ENCODE measurements at regions not wholly inside any gene's neighbourhood (a gene's known extent, or its start where the extent isn't known, plus 50 kb on each side); places are given as distances from the start of the nearest gene placed in this dataset.

DNA sequence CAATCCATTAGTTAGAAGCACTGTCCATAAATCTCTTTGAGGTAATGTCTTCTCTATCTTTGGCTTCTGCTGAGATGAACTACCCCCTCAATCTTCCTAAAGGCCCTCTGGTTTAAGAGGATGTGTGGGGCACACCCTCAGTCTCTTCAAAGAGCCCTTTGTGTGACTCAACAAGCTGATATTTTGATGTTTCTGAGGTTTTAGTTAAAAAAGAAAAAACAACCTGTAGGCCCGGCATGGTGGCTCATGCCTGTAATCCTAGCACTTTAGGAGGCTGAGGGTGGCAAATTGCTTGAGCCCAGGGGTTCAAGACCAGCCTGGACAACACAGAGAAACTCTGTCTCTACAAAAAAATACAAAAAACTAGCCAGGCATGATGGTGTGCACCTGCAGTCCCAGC, 593.5 kb downstream of the TMEM182 start:
- TF ChIP-seq, protein P1, sequence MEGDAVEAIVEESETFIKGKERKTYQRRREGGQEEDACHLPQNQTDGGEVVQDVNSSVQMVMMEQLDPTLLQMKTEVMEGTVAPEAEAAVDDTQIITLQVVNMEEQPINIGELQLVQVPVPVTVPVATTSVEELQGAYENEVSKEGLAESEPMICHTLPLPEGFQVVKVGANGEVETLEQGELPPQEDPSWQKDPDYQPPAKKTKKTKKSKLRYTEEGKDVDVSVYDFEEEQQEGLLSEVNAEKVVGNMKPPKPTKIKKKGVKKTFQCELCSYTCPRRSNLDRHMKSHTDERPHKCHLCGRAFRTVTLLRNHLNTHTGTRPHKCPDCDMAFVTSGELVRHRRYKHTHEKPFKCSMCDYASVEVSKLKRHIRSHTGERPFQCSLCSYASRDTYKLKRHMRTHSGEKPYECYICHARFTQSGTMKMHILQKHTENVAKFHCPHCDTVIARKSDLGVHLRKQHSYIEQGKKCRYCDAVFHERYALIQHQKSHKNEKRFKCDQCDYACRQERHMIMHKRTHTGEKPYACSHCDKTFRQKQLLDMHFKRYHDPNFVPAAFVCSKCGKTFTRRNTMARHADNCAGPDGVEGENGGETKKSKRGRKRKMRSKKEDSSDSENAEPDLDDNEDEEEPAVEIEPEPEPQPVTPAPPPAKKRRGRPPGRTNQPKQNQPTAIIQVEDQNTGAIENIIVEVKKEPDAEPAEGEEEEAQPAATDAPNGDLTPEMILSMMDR (IDR thresholded peaks at IDR 0.05; ENCODE audit: low read depth, low read length) = no peak
- no peak for DNase-seq

DNA sequence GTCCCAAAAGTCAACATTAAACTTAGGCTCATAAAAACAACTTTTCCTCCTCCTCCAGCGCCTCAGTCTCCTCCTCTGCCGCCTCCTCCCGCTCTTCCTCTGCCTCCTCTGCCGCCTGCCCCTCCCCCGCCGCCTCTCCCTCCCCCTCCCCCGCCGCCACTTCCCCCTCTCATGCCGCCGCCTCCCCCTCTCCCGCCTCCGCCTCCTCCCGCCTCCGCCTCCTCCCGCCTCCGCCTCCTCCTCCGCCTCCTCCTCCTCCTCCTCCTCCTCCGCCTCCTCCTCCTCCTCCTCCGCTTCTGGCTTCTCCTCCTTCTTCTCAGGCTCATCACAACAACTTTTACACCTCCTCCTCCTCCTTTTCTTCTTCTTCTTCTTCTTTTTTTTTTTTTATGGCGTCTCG, 599.9 kb downstream of the TMEM182 start:
- Histone ChIP-seq H3K36me3 (no peaks in the 10 kb centered on the region), H3K4me3 (ENCODE audit: low read depth, low read length) (no peak overlapping the region), H3K27ac (no peak overlapping the region), H3K27me3 (ENCODE audit: insufficient read depth, low read depth, severe bottlenecking) (peaks cover 58% of the 10 kb centered on the region), H3K9me3 (ENCODE audit: severe bottlenecking) (no peaks in the 10 kb centered on the region)
- TF ChIP-seq, protein P1 (IDR thresholded peaks at IDR 0.05; ENCODE audit: low read depth, low read length) = no peak
- DNase-seq = peak; percentile 5

More for the DNA sequence above, 593.5 kb downstream of the TMEM182 start:
- no peaks in the 10 kb centered on the region for H3K36me3 ChIP-seq
- H3K27me3 ChIP-seq (ENCODE audit: insufficient read depth, low read depth, severe bottlenecking) = peaks cover 38% of the 10 kb centered on the region
- no peak overlapping the region for H3K4me3 ChIP-seq (ENCODE audit: low read depth, low read length)
- H3K27ac ChIP-seq = no peak overlapping the region
- H3K9me3 ChIP-seq (ENCODE audit: severe bottlenecking) = no peaks in the 10 kb centered on the region

DNA sequence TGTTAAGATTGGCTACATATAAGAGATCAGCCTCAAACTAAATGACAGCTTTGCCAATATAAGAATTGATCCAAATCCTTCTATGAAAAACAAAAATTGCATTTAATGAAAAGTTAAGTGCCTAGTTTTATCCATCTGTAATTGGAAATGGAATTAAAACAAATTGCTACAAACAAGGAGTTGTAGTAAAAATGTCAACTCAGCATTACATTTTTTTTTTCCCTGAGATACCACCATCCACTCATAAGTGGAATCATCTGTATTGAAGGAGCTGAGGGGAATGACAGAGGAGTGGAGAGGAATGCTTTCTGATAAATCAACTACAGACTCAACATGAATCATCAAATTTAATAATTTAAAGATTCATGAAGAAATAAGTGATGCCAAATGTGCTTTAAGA, 601.8 kb downstream of the TMEM182 start:
- Histone ChIP-seq H3K27me3 (ENCODE audit: insufficient read depth, low read depth, severe bottlenecking) (peaks cover 55% of the 10 kb centered on the region), H3K36me3 (no peaks in the 10 kb centered on the region), H3K9me3 (ENCODE audit: severe bottlenecking) (no peaks in the 10 kb centered on the region), H3K4me3 (ENCODE audit: low read depth, low read length) (no peak overlapping the region), H3K27ac (no peak overlapping the region)
- DNase-seq = no peak
- TF ChIP-seq, protein P1 (IDR thresholded peaks at IDR 0.05; ENCODE audit: low read depth, low read length) = no peak

DNA sequence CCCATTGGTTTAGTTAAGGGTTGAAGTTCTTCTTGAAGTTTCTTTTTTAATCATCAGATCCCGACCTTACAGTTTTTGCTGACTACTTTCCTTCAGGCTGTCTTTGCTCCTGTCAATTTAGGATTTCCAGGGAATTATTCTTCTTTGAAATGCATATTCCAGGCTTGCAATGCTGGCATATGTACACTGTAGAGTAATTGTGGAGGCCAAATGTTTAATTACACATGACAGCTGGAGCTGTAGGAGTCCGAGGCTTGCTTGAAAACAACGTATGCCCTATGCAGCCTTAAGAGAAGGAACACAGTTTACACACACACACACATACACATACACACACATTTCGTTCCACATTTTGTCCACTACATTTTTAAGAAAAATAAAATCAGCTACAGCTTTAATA, 602.3 kb downstream of the TMEM182 start:
- Histone ChIP-seq H3K4me3 (ENCODE audit: low read depth, low read length) (no peak overlapping the region), H3K9me3 (ENCODE audit: severe bottlenecking) (no peaks in the 10 kb centered on the region), H3K36me3 (no peaks in the 10 kb centered on the region), H3K27me3 (ENCODE audit: insufficient read depth, low read depth, severe bottlenecking) (peaks cover 59% of the 10 kb centered on the region), H3K27ac (no peak overlapping the region)
- TF ChIP-seq, protein P1 (IDR thresholded peaks at IDR 0.05; ENCODE audit: low read depth, low read length) = no peak
- no peak for DNase-seq

DNA sequence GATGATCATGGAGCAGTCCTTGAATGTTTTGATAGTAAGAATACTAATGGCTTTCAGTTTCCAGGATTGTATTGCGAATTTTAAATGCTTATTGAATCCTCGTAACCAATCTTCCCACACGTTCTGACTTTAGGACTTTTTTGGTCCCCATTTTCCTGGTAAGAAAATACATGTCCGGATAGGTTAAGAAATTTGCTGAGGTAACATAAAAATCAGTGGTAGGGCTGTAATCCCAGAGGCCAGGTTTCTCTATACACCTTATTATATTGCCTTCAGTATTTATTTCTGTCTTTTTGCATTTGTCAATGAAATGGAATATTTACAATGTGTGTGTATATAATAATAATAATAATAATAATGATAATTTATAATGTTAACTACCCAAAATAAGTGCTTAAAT, 603.2 kb downstream of the TMEM182 start:
- no peak overlapping the region for H3K4me3 ChIP-seq (ENCODE audit: low read depth, low read length)
- H3K36me3 ChIP-seq = no peaks in the 10 kb centered on the region
- no peak for DNase-seq
- TF ChIP-seq, protein P1 (IDR thresholded peaks at IDR 0.05; ENCODE audit: low read depth, low read length) = no peak
- no peaks in the 10 kb centered on the region for H3K9me3 ChIP-seq (ENCODE audit: severe bottlenecking)
- peaks cover 60% of the 10 kb centered on the region for H3K27me3 ChIP-seq (ENCODE audit: insufficient read depth, low read depth, severe bottlenecking)
- H3K27ac ChIP-seq = no peak overlapping the region

DNA sequence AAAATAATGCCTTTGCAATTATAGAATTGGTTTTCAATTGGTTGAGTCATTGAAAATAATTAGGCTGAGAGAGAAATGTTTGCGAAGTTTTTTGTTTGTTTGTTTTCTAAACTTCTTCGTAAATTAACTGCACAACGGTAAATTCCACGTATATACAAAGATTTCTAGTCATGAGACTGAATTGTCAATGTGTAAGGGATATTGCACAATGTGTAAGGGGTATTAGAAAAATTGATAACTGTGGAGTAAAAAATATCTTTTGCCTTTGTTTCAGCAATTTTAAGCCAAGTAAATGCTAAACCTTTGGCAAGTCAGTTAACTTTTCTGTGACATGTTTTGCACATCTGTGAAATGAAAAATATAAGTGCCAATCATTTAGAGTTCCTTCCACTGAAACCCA, 606.0 kb downstream of the TMEM182 start:
- Histone ChIP-seq H3K4me3 (ENCODE audit: low read depth, low read length) (no peak overlapping the region), H3K27ac (no peak overlapping the region), H3K27me3 (ENCODE audit: insufficient read depth, low read depth, severe bottlenecking) (peaks cover 47% of the 10 kb centered on the region), H3K36me3 (no peaks in the 10 kb centered on the region), H3K9me3 (ENCODE audit: severe bottlenecking) (no peaks in the 10 kb centered on the region)
- TF ChIP-seq, protein P1 (IDR thresholded peaks at IDR 0.05; ENCODE audit: low read depth, low read length) = no peak
- DNase-seq = no peak

All from WERI-Rb-1 (cell line).